Effector memory CD8-positive, alpha-beta T cell (primary cell): ENCODE measurements at regions not wholly inside any gene's neighbourhood (a gene's known extent, or its start where the extent isn't known, plus 50 kb on each side); places are given as distances from the start of the nearest gene placed in this dataset.
A peak's percentile ranks its signal among the peaks of the same experiment; 100 is the strongest.

ENCODE experiments used
- ATAC-seq: fragments of 150-1000 bp; cut with Tn5 transposase; replicated peaks from 2 replicates; pipeline ENCODE4 v1.10.0; 2021; ENCODE audit warnings: mild to moderate bottlenecking, moderate library complexity
- DNase-seq, 3 experiments: peaks; one replicate each; pipeline ENCODE4 v3.0.0; 2021
- H3K27ac Mint-ChIP-seq, 2 donors: one replicate each; pipeline ENCODE4 v1.8.0; 2022; ENCODE audit warnings: mild to moderate bottlenecking in 2 of 2, mixed read lengths in 2 of 2, moderate library complexity in 2 of 2
- H3K27me3 Mint-ChIP-seq, 2 donors: one replicate each; pipeline ENCODE4 v1.8.0; 2022; ENCODE audit warnings: mixed read lengths in 2 of 2
- H3K36me3 Mint-ChIP-seq: one replicate; pipeline ENCODE4 v1.8.0; 2022; ENCODE audit warnings: mild to moderate bottlenecking, moderate library complexity, mixed read lengths; ENCODE audit not compliant: insufficient read depth
- H3K4me1 Mint-ChIP-seq, 2 donors: one replicate each; pipeline ENCODE4 v1.8.0; 2022; ENCODE audit warnings: low read depth in 2 of 2, mixed read lengths in 2 of 2
- H3K4me3 Mint-ChIP-seq, 2 donors: one replicate each; pipeline ENCODE4 v1.8.0; 2022; ENCODE audit warnings: mild to moderate bottlenecking in 2 of 2, mixed read lengths in 2 of 2, moderate library complexity in 2 of 2
- H3K9me3 Mint-ChIP-seq, 2 donors: one replicate each; pipeline ENCODE4 v1.8.0; 2022; ENCODE audit warnings: mixed read lengths in 2 of 2

GRCh38 chrX:130974323-130974722, 71.3 kb upstream of the ENOX2 start:
- H3K9me3 Mint-ChIP-seq, result no peaks in the 10 kb centered on the region
- DNase-seq (no peak), ATAC-seq (no peak)
- no peaks in the 10 kb centered on the region for H3K4me1 Mint-ChIP-seq
- no peaks in the 10 kb centered on the region for H3K36me3 Mint-ChIP-seq
- H3K27me3 Mint-ChIP-seq, result peaks cover 1 to 2% of the 10 kb centered on the region in 2 donors
- no peak overlapping the region for H3K4me3 Mint-ChIP-seq
- no peak overlapping the region for H3K27ac Mint-ChIP-seq

- peak; percentile 62 for ATAC-seq
- Mint-ChIP-seq H3K9me3 (no peaks in the 10 kb centered on the region), H3K4me3 (no peak overlapping the region), H3K4me1 (no peaks in the 10 kb centered on the region), H3K27me3 (no peaks in the 10 kb centered on the region), H3K36me3 (peaks cover 3% of the 10 kb centered on the region), H3K27ac (no peak overlapping the region)
- DNase-seq, result peak in 2 of 3 experiments; percentile 1 to 4
Observed at GRCh38 chrX:130975947-130976346, 72.9 kb upstream of the ENOX2 start.

- peaks cover 3% of the 10 kb centered on the region for H3K36me3 Mint-ChIP-seq
- no peak for ATAC-seq
Observed at GRCh38 chrX:130981836-130982235, 76.3 kb upstream of the ARHGAP36 start.

GRCh38 chrX:130984782-130985181, 73.4 kb upstream of the ARHGAP36 start:
- peaks cover 3% of the 10 kb centered on the region for H3K36me3 Mint-ChIP-seq
- peaks cover 4 to 10% of the 10 kb centered on the region in 2 donors for H3K27me3 Mint-ChIP-seq
- no peak overlapping the region for H3K4me3 Mint-ChIP-seq
- DNase-seq (no peak), ATAC-seq (no peak)
- H3K27ac Mint-ChIP-seq, result no peak overlapping the region
- no peaks in the 10 kb centered on the region for H3K4me1 Mint-ChIP-seq
- H3K9me3 Mint-ChIP-seq, result no peaks in the 10 kb centered on the region

More at GRCh38 chrX:130981836-130982235, 76.3 kb upstream of the ARHGAP36 start:
- DNase-seq, result no peak
- Mint-ChIP-seq H3K4me1 (no peaks in the 10 kb centered on the region), H3K27ac (no peak overlapping the region), H3K4me3 (no peak overlapping the region), H3K27me3 (peaks cover 0 to 10% of the 10 kb centered on the region in 2 donors), H3K9me3 (no peaks in the 10 kb centered on the region)

- no peak for DNase-seq
- ATAC-seq, result no peak
- H3K27ac Mint-ChIP-seq, result no peak overlapping the region
- no peaks in the 10 kb centered on the region for H3K9me3 Mint-ChIP-seq
- H3K4me3 Mint-ChIP-seq, result no peak overlapping the region
- peaks cover 4 to 10% of the 10 kb centered on the region in 2 donors for H3K27me3 Mint-ChIP-seq
- no peaks in the 10 kb centered on the region for H3K4me1 Mint-ChIP-seq
- no peaks in the 10 kb centered on the region for H3K36me3 Mint-ChIP-seq
Observed at GRCh38 chrX:130987241-130987640, 70.9 kb upstream of the ARHGAP36 start.

- Mint-ChIP-seq H3K9me3 (no peaks in the 10 kb centered on the region), H3K27me3 (peaks cover 9 to 18% of the 10 kb centered on the region in 2 donors), H3K4me3 (no peak overlapping the region), H3K4me1 (no peaks in the 10 kb centered on the region), H3K27ac (no peak overlapping the region), H3K36me3 (no peaks in the 10 kb centered on the region)
- DNase-seq (no peak), ATAC-seq (no peak)
Observed at GRCh38 chrX:130990723-130991122, 67.4 kb upstream of the ARHGAP36 start.

GRCh38 chrX:130994671-130995070, 63.5 kb upstream of the ARHGAP36 start:
- DNase-seq (no peak), ATAC-seq (no peak)
- Mint-ChIP-seq H3K4me3 (no peak overlapping the region), H3K9me3 (no peaks in the 10 kb centered on the region), H3K36me3 (no peaks in the 10 kb centered on the region), H3K27me3 (peaks cover 5 to 21% of the 10 kb centered on the region in 2 donors), H3K27ac (no peak overlapping the region), H3K4me1 (no peaks in the 10 kb centered on the region)

- Mint-ChIP-seq H3K36me3 (no peaks in the 10 kb centered on the region), H3K27ac (no peak overlapping the region), H3K4me3 (no peak overlapping the region), H3K4me1 (no peaks in the 10 kb centered on the region), H3K27me3 (peaks cover 5 to 21% of the 10 kb centered on the region in 2 donors), H3K9me3 (no peaks in the 10 kb centered on the region)
- DNase-seq (no peak), ATAC-seq (no peak)
Observed at GRCh38 chrX:130995439-130995838, 62.7 kb upstream of the ARHGAP36 start.

- DNase-seq, result no peak
- no peak overlapping the region for H3K4me3 Mint-ChIP-seq
- ATAC-seq, result no peak
- H3K36me3 Mint-ChIP-seq, result no peaks in the 10 kb centered on the region
- H3K4me1 Mint-ChIP-seq, result no peaks in the 10 kb centered on the region
- no peak overlapping the region for H3K27ac Mint-ChIP-seq
- H3K27me3 Mint-ChIP-seq, result peaks cover 5 to 21% of the 10 kb centered on the region in 2 donors
- no peaks in the 10 kb centered on the region for H3K9me3 Mint-ChIP-seq
Observed at GRCh38 chrX:130997314-130997713, 60.8 kb upstream of the ARHGAP36 start.

- Mint-ChIP-seq H3K36me3 (no peaks in the 10 kb centered on the region), H3K27me3 (peaks cover 0 to 12% of the 10 kb centered on the region in 2 donors), H3K4me3 (no peak overlapping the region), H3K27ac (no peak overlapping the region), H3K4me1 (no peaks in the 10 kb centered on the region), H3K9me3 (no peaks in the 10 kb centered on the region)
- DNase-seq (no peak), ATAC-seq (no peak)
Observed at GRCh38 chrX:130999360-130999759, 58.8 kb upstream of the ARHGAP36 start.
